NOMO-1 treated with dmso at 0.1 percent for 144 hours (cell line): ENCODE measurements at regions not wholly inside any gene's neighbourhood (a gene's known extent, or its start where the extent isn't known, plus 50 kb on each side); places are given as distances from the start of the nearest gene placed in this dataset.

Experiments used
- DNase-seq: peaks from one replicate; lab custom pipeline; 2025; ENCODE audit not compliant: unreplicated experiment; lab: John Stamatoyannopoulos, UW

DNA sequence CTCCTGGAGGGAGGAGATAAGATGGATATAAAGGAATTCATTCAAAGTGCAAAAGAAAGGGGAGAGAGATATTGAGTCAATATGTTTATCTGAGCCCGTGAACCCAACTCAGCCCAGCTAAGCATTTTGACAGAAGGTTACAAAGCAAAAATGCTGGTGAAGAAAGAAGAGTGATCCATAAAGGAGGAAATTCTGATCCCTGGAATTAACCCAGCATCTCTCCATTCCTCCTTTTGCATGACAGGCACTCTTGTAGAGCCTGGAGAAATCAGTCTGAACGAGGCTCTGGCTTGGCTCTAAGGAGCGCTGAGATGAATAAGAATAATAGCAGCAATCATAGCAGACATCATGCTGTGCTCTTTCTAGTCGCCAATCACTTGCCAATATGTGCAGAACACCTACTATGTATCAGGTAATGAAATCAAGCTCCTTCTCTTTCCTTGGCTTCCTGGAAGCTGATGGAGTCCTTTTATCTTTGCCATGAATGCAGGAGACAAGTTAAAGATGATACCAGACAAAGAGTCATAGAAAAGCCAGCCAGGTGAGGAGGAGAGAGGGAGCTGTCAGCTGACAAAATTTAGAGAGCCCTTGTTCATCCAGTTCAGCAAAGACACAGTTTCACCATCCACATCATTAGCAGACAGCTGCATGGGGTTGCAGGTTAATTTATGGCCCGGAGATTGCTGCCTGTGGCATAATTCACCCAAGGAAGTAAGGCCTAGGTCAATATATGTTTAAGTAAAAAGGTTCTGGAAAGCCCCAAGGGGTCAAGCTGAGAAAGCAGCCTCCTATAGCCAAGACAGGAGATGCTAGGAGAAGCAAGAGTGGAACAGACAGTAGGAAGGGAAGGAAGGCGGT lies 476.5 kb upstream of the TBX3 start:
- DNase-seq: no peak

GRCh38 chr12:115158816-115159215 lies 474.8 kb upstream of the TBX3 start:
- no peak for DNase-seq

DNA sequence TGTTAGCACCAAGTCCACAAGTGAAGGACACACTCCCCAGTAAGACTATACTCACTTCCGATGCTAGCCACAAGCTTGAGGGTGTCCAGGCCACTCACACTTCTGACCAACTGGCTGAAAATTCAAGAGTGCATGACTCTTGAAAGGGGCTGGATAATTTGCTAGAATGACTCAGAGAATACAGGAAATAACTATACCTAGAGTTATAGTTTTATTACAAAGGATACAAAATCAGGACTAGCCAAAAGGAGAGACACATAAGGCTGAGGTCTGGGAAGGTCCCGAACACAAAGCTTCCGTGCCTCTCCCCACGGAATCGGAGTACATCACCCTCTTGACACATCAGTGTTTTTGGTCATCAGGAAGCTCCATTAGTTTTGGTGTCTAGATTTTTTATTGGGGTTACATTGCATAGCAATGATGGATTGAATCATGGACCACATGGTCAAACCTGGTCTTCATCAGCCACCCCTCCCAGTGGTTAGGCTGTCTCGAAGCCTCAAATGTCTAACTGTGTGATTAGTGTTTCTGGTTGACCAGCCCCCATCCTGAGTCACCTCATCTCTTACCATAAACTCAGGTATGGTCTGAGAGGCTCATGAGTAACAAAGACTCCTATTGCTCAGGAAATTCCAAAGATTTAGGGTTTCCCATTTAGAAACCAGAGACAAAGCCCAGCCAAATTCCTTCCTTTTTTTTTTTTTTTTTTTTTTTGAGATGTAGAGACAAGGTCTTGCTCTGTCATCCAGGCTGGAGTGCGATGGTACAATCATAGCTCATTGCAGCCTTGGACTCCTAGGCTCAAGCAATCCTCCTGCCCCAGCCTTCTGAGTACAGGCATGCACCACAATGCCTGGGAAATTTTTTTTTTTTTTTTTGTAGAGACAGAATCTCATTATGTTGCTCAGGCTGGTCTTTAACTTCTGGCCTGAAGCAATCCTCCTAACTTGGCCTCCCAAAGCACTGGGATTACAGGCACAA lies 472.0 kb upstream of the TBX3 start:
- no peak for DNase-seq

- DNase-seq: no peak
Observed at GRCh38 chr12:115149685-115150378, 465.9 kb upstream of the TBX3 start.

DNA sequence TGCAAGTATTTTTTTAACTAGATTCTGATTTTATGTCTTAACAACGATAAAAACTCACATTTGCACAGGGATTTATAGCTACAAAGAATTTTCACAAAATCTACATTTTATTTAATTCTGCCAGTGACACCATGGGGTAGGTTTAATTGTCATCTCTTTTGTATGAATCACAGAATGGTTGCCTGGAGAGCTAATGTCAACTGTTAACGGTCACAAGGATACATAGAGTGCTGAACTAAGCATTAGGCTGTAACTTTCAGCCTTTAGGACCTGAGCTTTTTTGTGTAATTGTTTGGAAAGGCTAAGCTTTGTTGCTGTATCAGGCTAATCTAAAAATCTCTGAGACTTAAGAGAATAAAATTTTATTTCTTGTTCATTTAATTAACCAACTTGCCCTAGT lies 465.3 kb upstream of the TBX3 start:
- DNase-seq: no peak

- no peak for DNase-seq
Observed at GRCh38 chr12:115147916-115148315, 463.9 kb upstream of the TBX3 start.

DNA sequence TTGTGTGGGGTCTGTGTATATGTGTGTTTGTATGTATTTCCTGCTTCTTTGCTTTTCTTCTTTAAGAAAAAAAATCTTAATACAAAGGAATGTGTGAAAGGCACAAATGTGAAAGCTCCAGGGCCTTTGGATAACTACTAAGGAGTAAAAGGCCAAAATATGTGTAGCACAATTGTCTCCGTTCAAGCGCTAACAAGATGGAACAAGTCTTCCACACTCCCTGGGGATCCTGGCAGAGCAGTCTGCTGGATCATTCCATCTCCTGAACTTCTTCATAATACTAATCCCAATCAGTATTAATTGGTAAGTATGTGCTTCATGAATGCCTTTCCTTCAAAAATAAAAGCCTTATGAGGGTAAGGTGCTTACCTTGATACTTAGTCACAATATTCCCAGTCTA lies 462.5 kb upstream of the TBX3 start:
- no peak for DNase-seq

GRCh38 chr12:115144425-115144824 lies 460.4 kb upstream of the TBX3 start:
- DNase-seq: no peak

- DNase-seq: no peak
Observed at GRCh38 chr12:115140981-115141655, 457.1 kb upstream of the TBX3 start.

DNA sequence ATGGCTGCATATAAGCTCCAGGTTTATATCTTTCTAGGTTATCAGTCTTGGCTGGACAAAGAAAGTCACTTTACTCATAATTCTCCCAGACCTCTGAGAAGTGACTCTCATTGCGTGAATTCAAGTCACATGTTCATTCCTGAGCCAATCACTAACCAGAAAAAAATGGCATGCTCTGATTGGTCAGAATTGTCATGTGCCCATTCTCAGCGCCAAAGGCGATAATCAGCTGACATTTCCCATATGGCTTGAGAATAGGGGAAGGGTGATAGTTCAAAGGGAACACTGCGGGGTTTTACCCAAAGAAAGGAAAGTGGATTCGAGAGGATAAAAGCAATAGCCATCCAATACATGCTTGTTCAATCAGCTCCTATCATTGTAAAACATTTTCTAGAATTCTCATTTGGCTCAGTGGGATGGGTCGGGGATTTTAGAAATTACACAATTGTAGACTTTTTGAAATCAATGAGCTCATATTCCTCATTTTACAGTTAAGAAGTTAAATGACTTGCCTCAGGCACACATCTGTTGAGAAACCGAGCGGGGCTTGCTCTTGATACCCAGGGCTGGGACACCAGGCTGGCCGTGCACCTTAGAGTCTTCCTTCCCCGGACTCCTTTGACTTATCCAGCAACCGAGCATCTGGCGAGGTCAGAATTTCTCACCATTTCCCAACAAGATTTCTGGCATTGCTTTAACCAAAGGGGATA lies 454.0 kb upstream of the TBX3 start:
- DNase-seq: no peak

DNA sequence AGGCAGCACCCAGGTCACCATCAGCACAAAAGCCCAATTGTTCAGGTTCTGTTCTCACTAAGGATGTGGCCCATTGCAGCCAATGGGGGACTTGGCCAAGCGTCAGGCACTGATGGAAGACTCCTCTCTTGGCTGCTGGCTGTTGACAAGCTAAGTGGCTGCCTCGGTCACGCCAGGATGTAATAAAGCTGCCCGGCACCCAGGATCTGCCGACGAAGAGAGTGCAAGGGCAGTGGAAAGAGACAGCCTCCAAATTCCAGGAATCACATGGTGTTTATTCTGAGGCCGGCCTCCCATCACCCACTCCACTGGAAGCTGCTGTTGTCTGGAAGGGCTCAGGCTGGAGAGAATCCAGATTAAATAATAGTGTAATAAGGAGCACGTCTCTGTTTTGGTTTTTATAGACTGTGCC lies 451.8 kb upstream of the TBX3 start:
- no peak for DNase-seq

DNA sequence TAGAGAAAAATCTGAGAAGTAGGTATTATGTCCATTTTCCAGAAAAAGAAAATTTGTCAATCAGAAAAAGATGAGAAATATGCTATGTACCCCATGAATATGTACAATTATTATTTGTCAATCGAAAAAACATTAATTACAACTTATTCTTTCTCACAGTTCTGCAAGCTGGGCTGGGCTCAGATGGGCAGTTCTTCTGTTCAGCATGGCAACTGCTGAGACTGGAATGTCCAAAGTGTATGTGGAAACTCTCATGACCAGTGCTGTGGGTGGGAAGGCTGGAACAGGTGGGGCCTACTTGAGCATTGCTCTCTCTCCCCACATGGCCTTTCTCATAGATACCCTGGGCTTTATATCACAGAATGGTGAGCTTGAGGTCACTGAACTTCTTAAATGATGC lies 450.3 kb upstream of the TBX3 start:
- no peak for DNase-seq

DNA sequence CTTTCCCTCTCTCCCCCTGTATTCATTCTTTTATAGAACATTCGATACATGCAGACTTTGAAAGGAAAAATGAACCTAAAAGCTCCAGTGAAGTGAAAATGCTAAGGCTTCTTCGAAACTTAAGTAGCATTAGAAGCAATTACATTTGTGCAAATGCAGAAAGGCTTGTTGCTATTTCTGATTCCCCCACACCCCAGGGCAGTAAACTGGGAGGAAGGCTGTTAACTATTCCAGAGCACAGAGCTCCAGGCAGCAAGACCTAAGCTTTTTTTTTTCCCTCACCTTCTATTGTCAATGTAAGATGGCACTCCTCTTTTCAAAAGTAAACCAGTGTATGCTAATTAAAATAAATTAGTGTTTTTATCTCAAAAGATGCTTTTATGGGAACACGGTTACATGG lies 448.9 kb upstream of the TBX3 start:
- DNase-seq: no peak

DNA sequence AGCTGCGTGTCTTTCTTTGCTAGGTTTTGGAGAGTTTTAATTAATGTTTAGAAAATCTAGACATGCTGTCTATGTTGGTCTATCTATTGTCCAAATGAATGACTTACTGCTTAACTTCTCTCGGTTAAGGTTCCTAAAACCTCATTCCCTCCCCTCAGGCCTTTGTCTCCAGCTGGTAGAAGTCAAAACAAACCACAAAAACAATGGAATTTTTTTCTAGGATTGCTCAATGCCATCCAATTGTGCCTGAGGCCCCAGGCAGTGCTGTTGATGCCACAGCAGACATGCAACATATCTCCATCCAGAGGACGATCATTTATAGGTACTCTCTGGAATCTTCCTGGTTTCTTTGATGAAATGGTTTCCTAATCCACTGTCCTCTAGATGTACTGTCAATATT lies 448.2 kb upstream of the TBX3 start:
- no peak for DNase-seq

- DNase-seq: no peak
Observed at GRCh38 chr12:115129727-115130126, 445.8 kb upstream of the TBX3 start.

GRCh38 chr12:115121053-115121452 lies 437.1 kb upstream of the TBX3 start:
- DNase-seq: no peak

- no peak for DNase-seq
Observed at GRCh38 chr12:115118177-115118724, 434.3 kb upstream of the TBX3 start.

DNA sequence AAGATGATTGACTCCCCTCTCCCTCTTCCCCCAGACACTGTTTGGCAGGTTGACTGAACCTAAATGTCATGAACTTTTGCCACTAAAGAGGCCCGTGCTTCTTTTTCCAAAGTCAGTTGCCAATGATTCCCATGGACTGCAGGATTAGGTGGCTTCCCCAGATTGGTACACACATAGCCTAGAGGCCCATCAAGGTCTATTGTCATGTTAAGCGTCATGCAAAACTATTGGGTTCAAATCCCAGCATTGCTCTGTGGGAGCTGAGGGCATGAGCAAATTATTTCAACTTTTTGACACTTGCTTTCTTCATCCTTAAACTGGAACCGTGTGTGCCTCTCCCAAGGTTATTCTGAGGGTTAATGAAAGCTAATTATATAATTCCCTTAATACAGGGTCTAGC lies 430.2 kb upstream of the TBX3 start:
- DNase-seq: no peak

DNA sequence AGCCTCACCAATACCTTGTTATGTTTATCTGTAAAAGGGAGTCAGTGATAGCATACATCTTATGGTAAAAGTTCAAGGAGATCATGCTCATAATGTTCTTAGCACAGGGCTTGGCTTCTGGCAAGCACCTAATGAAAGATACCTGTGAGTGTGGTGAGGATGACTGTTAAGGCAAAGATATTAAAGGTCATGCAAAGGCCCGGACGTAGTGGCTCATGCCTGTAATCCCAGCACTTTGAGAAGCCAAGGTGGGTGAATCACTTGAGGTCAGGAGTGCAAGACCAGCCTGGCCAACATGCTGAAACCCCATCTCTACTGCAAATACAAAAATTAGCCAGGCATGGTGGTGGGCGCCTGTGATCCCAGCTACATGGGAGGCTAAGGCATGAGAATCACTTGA lies 425.9 kb upstream of the TBX3 start:
- no peak for DNase-seq
